LNCAP (cell line): ENCODE measurements at regions not wholly inside any gene's neighbourhood (a gene's known extent, or its start where the extent isn't known, plus 50 kb on each side); places are given as distances from the start of the nearest gene placed in this dataset.

Experiments
- CTCF ChIP-seq: fragments of 450-650 bp; IDR thresholded peaks from 2 replicates; pipeline ENCODE4 v1.5.1; 2017; ENCODE audit warnings: mild to moderate bottlenecking

- TF ChIP-seq CTCF, result no peak
Measured at GRCh38 chr20:61025536-61025935, 226.5 kb upstream of the CDH4 start.

GRCh38 chr20:61026173-61026572, 225.9 kb upstream of the CDH4 start:
- no peak for TF ChIP-seq CTCF

GRCh38 chr20:61026731-61027130, 225.3 kb upstream of the CDH4 start:
- no peak for TF ChIP-seq CTCF

- no peak for TF ChIP-seq CTCF
Measured at GRCh38 chr20:61027218-61027617, 224.8 kb upstream of the CDH4 start.

GRCh38 chr20:61030130-61030529, 221.9 kb upstream of the CDH4 start:
- no peak for TF ChIP-seq CTCF

GRCh38 chr20:61031101-61031830, 220.8 kb upstream of the CDH4 start:
- no peak for TF ChIP-seq CTCF

- no peak for TF ChIP-seq CTCF
Measured at GRCh38 chr20:61037498-61037897, 214.6 kb upstream of the CDH4 start.

- TF ChIP-seq CTCF, result no peak
Measured at GRCh38 chr20:61041481-61041880, 210.6 kb upstream of the CDH4 start.
